Fibroblast of lung (primary cell): ENCODE measurements at regions not wholly inside any gene's neighbourhood (a gene's known extent, or its start where the extent isn't known, plus 50 kb on each side); places are given as distances from the start of the nearest gene placed in this dataset.

Source experiments
- CTCF ChIP-seq, 2 donors: IDR thresholded peaks in 1 of 2; conservative IDR thresholded peaks in 1 of 2; 1 replicate in 1 of 2; 2 replicates in 1 of 2; pipeline ENCODE4 v1.5.1; 2011 to 2012; ENCODE audit warnings: low read length in 2 of 2, control low read depth in 1 of 2, inconsistent platforms in 1 of 2, low read depth in 1 of 2, mild to moderate bottlenecking in 1 of 2
- EZH2 ChIP-seq: IDR thresholded peaks from 2 replicates; pipeline ENCODE4 v1.5.1; 2012; ENCODE audit warnings: low read length, control low read depth, mild to moderate bottlenecking; ENCODE audit errors: missing control alignments

GRCh38 chr12:125683748-125684381 lies 618.6 kb downstream of the AACS start:
- TF ChIP-seq CTCF (conservative IDR thresholded peaks at IDR 0.05 in 1 of 2, IDR thresholded peaks at IDR 0.05 in 1 of 2; ENCODE audit: low read depth in 1 of 2, low read length in 2 of 2) (no peak), EZH2 (no peak)
